Mesendoderm (in vitro differentiated cells): ENCODE measurements at regions not wholly inside any gene's neighbourhood (a gene's known extent, or its start where the extent isn't known, plus 50 kb on each side); places are given as distances from the start of the nearest gene placed in this dataset.

Experiments used
- DNase-seq: peaks from one replicate; pipeline ENCODE4 v3.0.0; 2013
- H2AK5ac ChIP-seq: 2 replicates; pipeline ENCODE4 v1.6.1; 2013; ENCODE audit warnings: low read length, inconsistent platforms
- H2BK120ac ChIP-seq: 2 replicates; pipeline ENCODE4 v1.6.1; 2013; ENCODE audit warnings: low read depth, mild to moderate bottlenecking, low read length, moderate library complexity, mixed read lengths
- H2BK15ac ChIP-seq: replicated peaks from 2 replicates; pipeline ENCODE4 v1.6.1; 2013; ENCODE audit warnings: low read depth, mild to moderate bottlenecking, moderate library complexity
- H2BK5ac ChIP-seq: 2 replicates; pipeline ENCODE4 v1.6.1; 2013; ENCODE audit warnings: low read length, inconsistent platforms
- H3K18ac ChIP-seq: 2 replicates; pipeline ENCODE4 v1.6.1; 2013; ENCODE audit warnings: mild to moderate bottlenecking, low read length, mixed read lengths
- H3K23ac ChIP-seq: one replicate; pipeline ENCODE4 v1.6.1; 2013; ENCODE audit warnings: low read length
- H3K27ac ChIP-seq: 2 replicates; pipeline ENCODE4 v1.5.1; 2013; ENCODE audit warnings: low read depth, mild to moderate bottlenecking, inconsistent platforms, low read length, moderate library complexity
- H3K27me3 ChIP-seq: 2 replicates; pipeline ENCODE4 v1.6.1; 2013; ENCODE audit warnings: low read length, control low read depth, mild to moderate bottlenecking, inconsistent platforms; ENCODE audit not compliant: insufficient read depth, poor library complexity
- H3K36me3 ChIP-seq: 2 replicates; pipeline ENCODE4 v1.6.1; 2013; ENCODE audit warnings: low read length, inconsistent platforms; ENCODE audit not compliant: control insufficient read depth, insufficient read depth
- H3K4ac ChIP-seq: one replicate; pipeline ENCODE4 v1.6.1; 2013; ENCODE audit warnings: low read depth, mild to moderate bottlenecking, low read length, moderate library complexity
- H3K4me1 ChIP-seq: 2 replicates; pipeline ENCODE4 v1.6.1; 2013; ENCODE audit warnings: low read depth, low read length, inconsistent platforms; ENCODE audit not compliant: control insufficient read depth
- H3K4me2 ChIP-seq: 2 replicates; pipeline ENCODE4 v1.6.1; 2013; ENCODE audit warnings: low read length
- H3K4me3 ChIP-seq: 2 replicates; pipeline ENCODE4 v1.5.1; 2013; ENCODE audit warnings: mild to moderate bottlenecking, low read length
- H3K56ac ChIP-seq: one replicate; pipeline ENCODE4 v1.6.1; 2013; ENCODE audit warnings: low read length
- H3K79me1 ChIP-seq: 2 replicates; pipeline ENCODE4 v1.6.1; 2013; ENCODE audit warnings: low read length, inconsistent platforms
- H3K79me2 ChIP-seq: 2 replicates; pipeline ENCODE4 v1.6.1; 2013; ENCODE audit warnings: mild to moderate bottlenecking, low read length; ENCODE audit not compliant: control insufficient read depth, insufficient read depth
- H3K9ac ChIP-seq: 2 replicates; pipeline ENCODE4 v1.6.1; 2013; ENCODE audit warnings: low read length, inconsistent platforms
- H4K5ac ChIP-seq: one replicate; pipeline ENCODE4 v1.6.1; 2013; ENCODE audit warnings: low read length
- H4K8ac ChIP-seq: one replicate; pipeline ENCODE4 v1.6.1; 2013; ENCODE audit warnings: low read depth, mild to moderate bottlenecking, control low read depth, low read length, moderate library complexity
- WGBS: extraction: QIAGEN DNeasy Blood & Tissue Kit; methylation state at CpG from one replicate; pipeline ENCODE4 v1.1.7; 2013; ENCODE audit warnings: low lambda C conversion rate, missing lambda C conversion rate; ENCODE audit not compliant: insufficient coverage; ENCODE audit errors: extremely low coverage; 5-methylcytosine and 5-hydroxymethylcytosine counted together

- Histone ChIP-seq H3K4ac (no peak overlapping the region), H2BK5ac (no peak overlapping the region), H3K79me1 (no peaks in the 10 kb centered on the region), H3K27me3 (no peaks in the 10 kb centered on the region), H3K36me3 (no peaks in the 10 kb centered on the region), H3K18ac (no peak overlapping the region), H3K4me2 (no peak overlapping the region), H4K8ac (no peak overlapping the region), H2BK15ac (no peak overlapping the region), H3K4me1 (peaks cover 3% of the 10 kb centered on the region), H3K27ac (no peak overlapping the region), H3K9ac (no peak overlapping the region), H2BK120ac (no peak overlapping the region), H3K56ac (no peak overlapping the region), H3K23ac (no peak overlapping the region), H3K4me3 (no peak overlapping the region), H3K79me2 (no peaks in the 10 kb centered on the region), H2AK5ac (no peak overlapping the region), H4K5ac (no peak overlapping the region)
- peak; percentile 46 for DNase-seq
- no CpG with 5 or more reads among the region's 4 CpGs for WGBS
Measured at GRCh38 chr2:14232217-14232616, 400.3 kb upstream of the LRATD1 start.

- no peak for DNase-seq
- no CpG with 5 or more reads among the region's 5 CpGs for WGBS
Measured at GRCh38 chr2:14234911-14235310, 397.6 kb upstream of the LRATD1 start.

GRCh38 chr2:14235667-14236066 lies 396.9 kb upstream of the LRATD1 start:
- no peak overlapping the region for H3K18ac ChIP-seq
- no peaks in the 10 kb centered on the region for H3K27me3 ChIP-seq
- no peak overlapping the region for H3K4ac ChIP-seq
- no peak for DNase-seq
- H3K27ac ChIP-seq: no peak overlapping the region
- H3K4me1 ChIP-seq: peaks cover 3% of the 10 kb centered on the region
- WGBS: no CpG with 5 or more reads among the region's 3 CpGs
- H3K79me2 ChIP-seq: no peaks in the 10 kb centered on the region
- H2AK5ac ChIP-seq: no peak overlapping the region
- no peaks in the 10 kb centered on the region for H3K36me3 ChIP-seq
- no peak overlapping the region for H3K4me2 ChIP-seq
- H3K23ac ChIP-seq: no peak overlapping the region
- H2BK15ac ChIP-seq: no peak overlapping the region
- no peak overlapping the region for H2BK120ac ChIP-seq
- H3K4me3 ChIP-seq: no peak overlapping the region
- no peak overlapping the region for H4K8ac ChIP-seq
- H2BK5ac ChIP-seq: no peak overlapping the region
- no peak overlapping the region for H4K5ac ChIP-seq
- H3K56ac ChIP-seq: no peak overlapping the region
- no peaks in the 10 kb centered on the region for H3K79me1 ChIP-seq
- no peak overlapping the region for H3K9ac ChIP-seq

More at GRCh38 chr2:14234911-14235310, 397.6 kb upstream of the LRATD1 start:
- no peak overlapping the region for H3K4me3 ChIP-seq
- H2AK5ac ChIP-seq: no peak overlapping the region
- no peak overlapping the region for H4K5ac ChIP-seq
- no peaks in the 10 kb centered on the region for H3K27me3 ChIP-seq
- H4K8ac ChIP-seq: no peak overlapping the region
- no peak overlapping the region for H3K9ac ChIP-seq
- no peak overlapping the region for H3K4me2 ChIP-seq
- no peak overlapping the region for H2BK15ac ChIP-seq
- no peak overlapping the region for H3K4ac ChIP-seq
- H3K79me1 ChIP-seq: no peaks in the 10 kb centered on the region
- H3K27ac ChIP-seq: no peak overlapping the region
- H3K18ac ChIP-seq: no peak overlapping the region
- H3K23ac ChIP-seq: no peak overlapping the region
- no peak overlapping the region for H2BK120ac ChIP-seq
- H2BK5ac ChIP-seq: no peak overlapping the region
- H3K4me1 ChIP-seq: peaks cover 3% of the 10 kb centered on the region
- H3K56ac ChIP-seq: no peak overlapping the region
- H3K79me2 ChIP-seq: no peaks in the 10 kb centered on the region
- no peaks in the 10 kb centered on the region for H3K36me3 ChIP-seq

DNA sequence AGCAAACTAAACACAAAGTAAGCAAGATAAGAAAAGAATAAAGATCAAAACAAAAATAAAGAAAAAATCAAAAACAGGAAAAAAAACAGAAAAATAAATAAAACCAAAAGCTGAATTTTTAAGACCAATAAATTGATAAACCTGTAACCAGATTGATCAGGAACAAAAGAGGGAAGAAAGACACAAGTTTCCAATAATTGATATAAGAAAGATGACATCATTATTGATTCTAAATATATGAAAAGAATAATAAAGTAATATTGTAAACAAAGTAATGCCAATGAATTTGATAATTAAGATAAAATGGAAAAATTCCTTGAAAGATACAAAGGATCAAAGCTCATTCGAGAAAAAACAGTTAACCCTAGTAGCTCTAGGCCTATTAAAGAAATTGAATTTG lies 394.6 kb upstream of the LRATD1 start:
- no peak overlapping the region for H3K18ac ChIP-seq
- no peak overlapping the region for H3K4me3 ChIP-seq
- H3K36me3 ChIP-seq: no peaks in the 10 kb centered on the region
- H4K5ac ChIP-seq: no peak overlapping the region
- no peak overlapping the region for H2AK5ac ChIP-seq
- no peak overlapping the region for H4K8ac ChIP-seq
- no CpG with 5 or more reads among the region's 1 CpG for WGBS
- H2BK5ac ChIP-seq: no peak overlapping the region
- no peak overlapping the region for H3K9ac ChIP-seq
- no peak for DNase-seq
- no peaks in the 10 kb centered on the region for H3K27me3 ChIP-seq
- H3K56ac ChIP-seq: no peak overlapping the region
- peaks cover 3% of the 10 kb centered on the region for H3K4me1 ChIP-seq
- H3K4me2 ChIP-seq: no peak overlapping the region
- H2BK15ac ChIP-seq: no peak overlapping the region
- H2BK120ac ChIP-seq: no peak overlapping the region
- no peak overlapping the region for H3K4ac ChIP-seq
- no peaks in the 10 kb centered on the region for H3K79me1 ChIP-seq
- H3K23ac ChIP-seq: no peak overlapping the region
- H3K79me2 ChIP-seq: no peaks in the 10 kb centered on the region
- H3K27ac ChIP-seq: no peak overlapping the region

DNA sequence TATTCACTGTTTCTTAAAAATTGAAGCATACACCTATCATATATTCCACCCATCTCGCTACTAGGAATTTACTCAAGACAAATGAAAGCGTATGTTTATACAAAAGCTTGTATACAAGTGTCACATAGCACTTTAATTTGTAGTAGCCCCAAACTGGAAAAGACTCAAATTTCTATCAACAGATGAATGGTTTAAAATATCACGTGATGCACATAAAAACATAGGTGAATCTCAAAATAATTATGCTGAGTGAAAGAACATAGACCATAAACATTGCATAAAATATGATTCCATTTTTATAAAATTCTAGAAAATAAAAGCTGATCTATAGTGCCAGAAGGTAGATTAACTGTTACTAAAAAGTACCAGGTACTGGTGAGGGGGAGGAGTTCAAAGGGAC lies 392.9 kb upstream of the LRATD1 start:
- Histone ChIP-seq H3K18ac (no peak overlapping the region), H3K27ac (no peak overlapping the region), H3K9ac (no peak overlapping the region), H2BK120ac (no peak overlapping the region), H3K56ac (no peak overlapping the region), H3K36me3 (no peaks in the 10 kb centered on the region), H3K4me3 (no peak overlapping the region), H4K5ac (no peak overlapping the region), H3K4ac (no peak overlapping the region), H3K79me1 (no peaks in the 10 kb centered on the region), H3K27me3 (no peaks in the 10 kb centered on the region), H4K8ac (no peak overlapping the region), H2BK15ac (no peak overlapping the region), H3K4me1 (no peaks in the 10 kb centered on the region), H2BK5ac (no peak overlapping the region), H2AK5ac (no peak overlapping the region), H3K23ac (no peak overlapping the region), H3K79me2 (no peaks in the 10 kb centered on the region), H3K4me2 (no peak overlapping the region)
- WGBS: no CpG with 5 or more reads among the region's 3 CpGs
- no peak for DNase-seq

DNA sequence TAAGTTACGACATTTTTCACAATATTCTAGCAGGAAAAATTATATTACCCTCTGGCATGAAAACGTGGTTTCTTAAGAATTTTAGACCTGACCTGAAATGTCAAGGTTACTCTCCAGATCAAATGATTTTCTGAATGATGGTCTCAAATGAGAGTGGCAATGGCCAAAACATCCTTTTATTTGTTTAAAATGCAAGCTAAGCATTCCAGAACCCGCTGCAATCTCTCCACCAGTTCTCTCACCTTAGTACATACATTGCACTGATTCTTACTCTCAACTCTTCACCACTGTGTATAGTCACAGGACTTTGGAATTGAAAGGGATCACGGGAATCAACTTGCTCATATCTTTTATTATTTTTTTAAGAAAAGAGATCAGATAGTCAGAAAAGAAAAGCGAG lies 391.6 kb upstream of the LRATD1 start:
- Histone ChIP-seq H3K4me1 (no peaks in the 10 kb centered on the region), H3K56ac (no peak overlapping the region), H2AK5ac (no peak overlapping the region), H3K4me3 (no peak overlapping the region), H3K27ac (no peak overlapping the region), H3K4ac (no peak overlapping the region), H3K79me2 (no peaks in the 10 kb centered on the region), H3K79me1 (no peaks in the 10 kb centered on the region), H3K4me2 (no peak overlapping the region), H3K23ac (no peak overlapping the region), H2BK5ac (no peak overlapping the region), H2BK15ac (no peak overlapping the region), H3K27me3 (no peaks in the 10 kb centered on the region), H3K9ac (no peak overlapping the region), H4K8ac (no peak overlapping the region), H2BK120ac (no peak overlapping the region), H3K36me3 (no peaks in the 10 kb centered on the region), H4K5ac (no peak overlapping the region), H3K18ac (no peak overlapping the region)
- no CpG with 5 or more reads among the region's 5 CpGs for WGBS
- DNase-seq: no peak
